ENCODE measurements at regions not wholly inside any gene's neighbourhood (a gene's known extent, or its start where the extent isn't known, plus 50 kb on each side); places are given as distances from the start of the nearest gene placed in this dataset.

- TF ChIP-seq, protein P1, sequence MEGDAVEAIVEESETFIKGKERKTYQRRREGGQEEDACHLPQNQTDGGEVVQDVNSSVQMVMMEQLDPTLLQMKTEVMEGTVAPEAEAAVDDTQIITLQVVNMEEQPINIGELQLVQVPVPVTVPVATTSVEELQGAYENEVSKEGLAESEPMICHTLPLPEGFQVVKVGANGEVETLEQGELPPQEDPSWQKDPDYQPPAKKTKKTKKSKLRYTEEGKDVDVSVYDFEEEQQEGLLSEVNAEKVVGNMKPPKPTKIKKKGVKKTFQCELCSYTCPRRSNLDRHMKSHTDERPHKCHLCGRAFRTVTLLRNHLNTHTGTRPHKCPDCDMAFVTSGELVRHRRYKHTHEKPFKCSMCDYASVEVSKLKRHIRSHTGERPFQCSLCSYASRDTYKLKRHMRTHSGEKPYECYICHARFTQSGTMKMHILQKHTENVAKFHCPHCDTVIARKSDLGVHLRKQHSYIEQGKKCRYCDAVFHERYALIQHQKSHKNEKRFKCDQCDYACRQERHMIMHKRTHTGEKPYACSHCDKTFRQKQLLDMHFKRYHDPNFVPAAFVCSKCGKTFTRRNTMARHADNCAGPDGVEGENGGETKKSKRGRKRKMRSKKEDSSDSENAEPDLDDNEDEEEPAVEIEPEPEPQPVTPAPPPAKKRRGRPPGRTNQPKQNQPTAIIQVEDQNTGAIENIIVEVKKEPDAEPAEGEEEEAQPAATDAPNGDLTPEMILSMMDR (IDR thresholded peaks at IDR 0.05 in 4 of 5, conservative IDR thresholded peaks at IDR 0.05 in 1 of 5), result no peak
- TF ChIP-seq POLR2A (IDR thresholded peaks at IDR 0.05), result no peak
These were observed 378.5 kb downstream of the FGF9 start for GRCh38 chr13:22049384-22049783.

Measured in gastrocnemius medialis (tissue), 4 donors.